ENCODE measurements at regions not wholly inside any gene's neighbourhood (a gene's known extent, or its start where the extent isn't known, plus 50 kb on each side); places are given as distances from the start of the nearest gene placed in this dataset.

GRCh38 chr2:52539026-52539970, 1228.3 kb upstream of the CHAC2 start:
- no peak for TF ChIP-seq POLR2AphosphoS5 (IDR thresholded peaks at IDR 0.05; ENCODE audit: low read depth, low read length)
- no peak for TF ChIP-seq SIN3A (IDR thresholded peaks at IDR 0.05; ENCODE audit: borderline replicate concordance, insufficient read depth, low read length)
- TF ChIP-seq REST (IDR thresholded peaks at IDR 0.05; ENCODE audit: insufficient read depth in 1 of 2, low read depth in 2 of 2, low read length in 2 of 2): no peak
- no peak for TF ChIP-seq TAF1 (IDR thresholded peaks at IDR 0.05; ENCODE audit: borderline replicate concordance, insufficient read depth, low read length)

Data from PFSK-1 (cell line).